GM18505 (cell line): ENCODE measurements at regions not wholly inside any gene's neighbourhood (a gene's known extent, or its start where the extent isn't known, plus 50 kb on each side); places are given as distances from the start of the nearest gene placed in this dataset.
"Not testable (repeated sequence)": the region's sequence is repeated elsewhere in the genome, so short reads cannot be mapped to it uniquely, and the experiment has no call there.

Source experiments
- ATAC-seq: cut with Tn5 transposase; IDR thresholded peaks from one replicate; pipeline ENCODE4 v1.9.1; 2021; ENCODE audit not compliant: unreplicated experiment
- POLR2A ChIP-seq: IDR thresholded peaks from 4 replicates; pipeline ENCODE4 v1.6.1; 2011; ENCODE audit warnings: borderline replicate concordance; ENCODE audit not compliant: insufficient read depth, insufficient read length; ENCODE audit errors: extremely low read depth

- no peak for ATAC-seq
These were observed 148.5 kb upstream of the ATXN1 start for GRCh38 chr6:16909658-16910360.

GRCh38 chr6:16907991-16908390 is 146.7 kb upstream of the ATXN1 start:
- no peak for TF ChIP-seq POLR2A
- no peak for ATAC-seq

More at GRCh38 chr6:16909658-16910360, 148.5 kb upstream of the ATXN1 start:
- no peak for TF ChIP-seq POLR2A

GRCh38 chr6:16904957-16905356 is 143.7 kb upstream of the ATXN1 start:
- TF ChIP-seq POLR2A, result no peak
- ATAC-seq, result no peak

- ATAC-seq, result no peak
- no peak for TF ChIP-seq POLR2A
These were observed 142.2 kb upstream of the ATXN1 start for GRCh38 chr6:16903470-16903869.

- ATAC-seq, result no peak
- no peak for TF ChIP-seq POLR2A
These were observed 141.2 kb upstream of the ATXN1 start for GRCh38 chr6:16902502-16902901.

- ATAC-seq, result no peak
- no peak for TF ChIP-seq POLR2A
These were observed 140.5 kb upstream of the ATXN1 start for GRCh38 chr6:16901782-16902181.

- no peak for ATAC-seq
- TF ChIP-seq POLR2A, result no peak
These were observed 140.0 kb upstream of the ATXN1 start for GRCh38 chr6:16901306-16901705.

- TF ChIP-seq POLR2A, result no peak
- ATAC-seq, result no peak
These were observed 137.6 kb upstream of the ATXN1 start for GRCh38 chr6:16898640-16899396.

- TF ChIP-seq POLR2A, result no peak
- no peak for ATAC-seq
These were observed 136.4 kb upstream of the ATXN1 start for GRCh38 chr6:16897669-16898068.

GRCh38 chr6:16894301-16894700 is 133.0 kb upstream of the ATXN1 start:
- no peak for ATAC-seq
- no peak for TF ChIP-seq POLR2A

- ATAC-seq, result not testable (repeated sequence)
These were observed 129.8 kb upstream of the ATXN1 start for GRCh38 chr6:16891110-16891509.

GRCh38 chr6:16885411-16886160 is 124.3 kb upstream of the ATXN1 start:
- no peak for TF ChIP-seq POLR2A
- ATAC-seq, result no peak

GRCh38 chr6:16884526-16884925 is 123.3 kb upstream of the ATXN1 start:
- TF ChIP-seq POLR2A, result no peak
- no peak for ATAC-seq

GRCh38 chr6:16883414-16883813 is 122.2 kb upstream of the ATXN1 start:
- ATAC-seq, result no peak
- no peak for TF ChIP-seq POLR2A
